ENCODE measurements at regions not wholly inside any gene's neighbourhood (a gene's known extent, or its start where the extent isn't known, plus 50 kb on each side); places are given as distances from the start of the nearest gene placed in this dataset.

- H3K27ac Mint-ChIP-seq = no peak overlapping the region
- H3K9me3 Mint-ChIP-seq = peaks cover 0 to 40% of the 10 kb centered on the region in 2 donors
- DNase-seq (ENCODE audit: low spot score in 2 of 2) (no peak), ATAC-seq (peak in 1 of 2 donors; percentile 45)
- peaks cover 12 to 47% of the 10 kb centered on the region in 2 donors for H3K36me3 Mint-ChIP-seq
Measured at GRCh38 chr3:59436164-59436958, 386.5 kb upstream of the CFAP20DC start.

- Mint-ChIP-seq H3K27ac (no peak overlapping the region), H3K9me3 (peaks cover 0 to 33% of the 10 kb centered on the region in 2 donors), H3K36me3 (peaks cover 8 to 38% of the 10 kb centered on the region in 2 donors)
- DNase-seq (ENCODE audit: low spot score in 2 of 2) (no peak), ATAC-seq (no peak)
Measured at GRCh38 chr3:59433546-59433945, 383.7 kb upstream of the CFAP20DC start.

- Mint-ChIP-seq H3K36me3 (peaks cover 5 to 30% of the 10 kb centered on the region in 2 donors), H3K9me3 (peaks cover 0 to 28% of the 10 kb centered on the region in 2 donors), H3K27ac (no peak overlapping the region)
- no peak for ATAC-seq
- no peak for DNase-seq (ENCODE audit: low spot score in 2 of 2)
Measured at GRCh38 chr3:59432665-59433064, 382.8 kb upstream of the CFAP20DC start.

- peaks cover 0 to 23% of the 10 kb centered on the region in 2 donors for H3K9me3 Mint-ChIP-seq
- ATAC-seq (no peak), DNase-seq (ENCODE audit: low spot score in 2 of 2) (no peak)
- peaks cover 9 to 22% of the 10 kb centered on the region in 2 donors for H3K36me3 Mint-ChIP-seq
- H3K27ac Mint-ChIP-seq = no peak overlapping the region
Measured at GRCh38 chr3:59430341-59430740, 380.5 kb upstream of the CFAP20DC start.

GRCh38 chr3:59429198-59429597 lies 379.4 kb upstream of the CFAP20DC start:
- ATAC-seq (no peak), DNase-seq (ENCODE audit: low spot score in 2 of 2) (no peak)
- Mint-ChIP-seq H3K9me3 (peaks cover 0 to 13% of the 10 kb centered on the region in 2 donors), H3K27ac (no peak overlapping the region), H3K36me3 (peaks cover 8 to 12% of the 10 kb centered on the region in 2 donors)

GRCh38 chr3:59426821-59427565 lies 377.2 kb upstream of the CFAP20DC start:
- Mint-ChIP-seq H3K9me3 (no peaks in the 10 kb centered on the region), H3K27ac (peak overlapping the region; percentile 84 to 93), H3K36me3 (peaks cover 0 to 4% of the 10 kb centered on the region in 2 donors)
- ATAC-seq = peak; percentile 51 to 53
- DNase-seq (ENCODE audit: low spot score in 2 of 2) = peak in 1 of 2 donors; percentile 18

- ATAC-seq (peak; percentile 83 to 86), DNase-seq (ENCODE audit: low spot score in 2 of 2) (peak; percentile 70 to 71)
- Mint-ChIP-seq H3K36me3 (peaks cover 4% of the 10 kb centered on the region in 2 donors), H3K9me3 (no peaks in the 10 kb centered on the region), H3K27ac (peak overlapping the region; percentile 84 to 93)
Measured at GRCh38 chr3:59425942-59426341, 376.1 kb upstream of the CFAP20DC start.

- H3K36me3 Mint-ChIP-seq = peaks cover 4 to 9% of the 10 kb centered on the region in 2 donors
- DNase-seq (ENCODE audit: low spot score in 2 of 2) (no peak), ATAC-seq (no peak)
- peak overlapping the region; percentile 84 to 93 for H3K27ac Mint-ChIP-seq
- no peaks in the 10 kb centered on the region for H3K9me3 Mint-ChIP-seq
Measured at GRCh38 chr3:59425371-59425770, 375.5 kb upstream of the CFAP20DC start.

- H3K36me3 Mint-ChIP-seq = peaks cover 4 to 9% of the 10 kb centered on the region in 2 donors
- peak overlapping the region; percentile 15 to 70 for H3K27ac Mint-ChIP-seq
- no peak for ATAC-seq
Measured at GRCh38 chr3:59424268-59425010, 374.6 kb upstream of the CFAP20DC start.

GRCh38 chr3:59423707-59424106 lies 373.9 kb upstream of the CFAP20DC start:
- Mint-ChIP-seq H3K36me3 (peaks cover 4 to 9% of the 10 kb centered on the region in 2 donors), H3K27ac (peak overlapping the region in 1 of 2 donors; percentile 70), H3K9me3 (no peaks in the 10 kb centered on the region)
- DNase-seq (ENCODE audit: low spot score in 2 of 2) (no peak), ATAC-seq (no peak)

More at GRCh38 chr3:59424268-59425010, 374.6 kb upstream of the CFAP20DC start:
- DNase-seq (ENCODE audit: low spot score in 2 of 2) = no peak
- no peaks in the 10 kb centered on the region for H3K9me3 Mint-ChIP-seq

- Mint-ChIP-seq H3K36me3 (peaks cover 4 to 9% of the 10 kb centered on the region in 2 donors), H3K9me3 (no peaks in the 10 kb centered on the region), H3K27ac (no peak overlapping the region)
- DNase-seq (ENCODE audit: low spot score in 2 of 2) = peak in 1 of 2 donors; percentile 16
- peak; percentile 66 for ATAC-seq
Measured at GRCh38 chr3:59422312-59422711, 372.5 kb upstream of the CFAP20DC start.

- ATAC-seq = no peak
- no peak overlapping the region for H3K27ac Mint-ChIP-seq
- peaks cover 0 to 9% of the 10 kb centered on the region in 2 donors for H3K36me3 Mint-ChIP-seq
Measured at GRCh38 chr3:59418836-59419235, 369.0 kb upstream of the CFAP20DC start.

GRCh38 chr3:59412516-59412915 lies 362.7 kb upstream of the CFAP20DC start:
- peaks cover 0 to 12% of the 10 kb centered on the region in 2 donors for H3K36me3 Mint-ChIP-seq
- peaks cover 10 to 18% of the 10 kb centered on the region in 2 donors for H3K9me3 Mint-ChIP-seq
- H3K27ac Mint-ChIP-seq = no peak overlapping the region
- no peak for ATAC-seq
- DNase-seq (ENCODE audit: low spot score in 2 of 2) = no peak

More at GRCh38 chr3:59418836-59419235, 369.0 kb upstream of the CFAP20DC start:
- peaks cover 0 to 7% of the 10 kb centered on the region in 2 donors for H3K9me3 Mint-ChIP-seq
- DNase-seq (ENCODE audit: low spot score in 2 of 2) = no peak

- H3K9me3 Mint-ChIP-seq = peaks cover 10 to 18% of the 10 kb centered on the region in 2 donors
- DNase-seq (ENCODE audit: low spot score in 2 of 2) (no peak), ATAC-seq (no peak)
- peaks cover 0 to 12% of the 10 kb centered on the region in 2 donors for H3K36me3 Mint-ChIP-seq
- H3K27ac Mint-ChIP-seq = no peak overlapping the region
Measured at GRCh38 chr3:59411694-59412093, 361.9 kb upstream of the CFAP20DC start.

- ATAC-seq (peak in 1 of 2 donors; percentile 52), DNase-seq (ENCODE audit: low spot score in 2 of 2) (no peak)
- H3K9me3 Mint-ChIP-seq = peaks cover 10 to 18% of the 10 kb centered on the region in 2 donors
- no peak overlapping the region for H3K27ac Mint-ChIP-seq
- H3K36me3 Mint-ChIP-seq = peaks cover 0 to 12% of the 10 kb centered on the region in 2 donors
Measured at GRCh38 chr3:59411186-59411585, 361.4 kb upstream of the CFAP20DC start.

GRCh38 chr3:59408047-59408624 lies 358.3 kb upstream of the CFAP20DC start:
- peaks cover 0 to 16% of the 10 kb centered on the region in 2 donors for H3K36me3 Mint-ChIP-seq
- peak overlapping the region; percentile 39 to 48 for H3K27ac Mint-ChIP-seq
- no peak for DNase-seq (ENCODE audit: low spot score in 2 of 2)
- H3K9me3 Mint-ChIP-seq = peaks cover 10 to 11% of the 10 kb centered on the region in 2 donors
- no peak for ATAC-seq
